ENCODE measurements at regions not wholly inside any gene's neighbourhood (a gene's known extent, or its start where the extent isn't known, plus 50 kb on each side); places are given as distances from the start of the nearest gene placed in this dataset.

- TF ChIP-seq ZNF281 (CRISPR knock-in tag; IDR thresholded peaks at IDR 0.05) (no peak), ATF1 (CRISPR knock-in tag; IDR thresholded peaks at IDR 0.05) (no peak)
Measured at GRCh38 chr12:128098730-128099129, 168.2 kb upstream of the TMEM132C start (continued).

GRCh38 chr12:128103152-128103551, 163.8 kb upstream of the TMEM132C start:
- TF ChIP-seq NFYB (CRISPR knock-in tag; conservative IDR thresholded peaks at IDR 0.05; ENCODE audit: low read depth) = no peak
- no peak for TF ChIP-seq ETV6 (CRISPR knock-in tag; IDR thresholded peaks at IDR 0.05)
- no peak for TF ChIP-seq PREB (CRISPR knock-in tag; IDR thresholded peaks at IDR 0.05; ENCODE audit: borderline replicate concordance)
- no peak for TF ChIP-seq TCF7 (CRISPR knock-in tag; IDR thresholded peaks at IDR 0.05; ENCODE audit: low read depth)
- TF ChIP-seq NR3C1 (CRISPR knock-in tag; conservative IDR thresholded peaks at IDR 0.05; ENCODE audit: low read depth) = no peak
- no peak for TF ChIP-seq FOXJ3 (CRISPR knock-in tag; IDR thresholded peaks at IDR 0.05; ENCODE audit: borderline replicate concordance)
- TF ChIP-seq ESRRA (CRISPR knock-in tag; IDR thresholded peaks at IDR 0.05; ENCODE audit: borderline replicate concordance) = no peak
- TF ChIP-seq NR2C2 (CRISPR knock-in tag; IDR thresholded peaks at IDR 0.05) = no peak
- no peak for TF ChIP-seq GTF2I (CRISPR knock-in tag; conservative IDR thresholded peaks at IDR 0.05)
- no peak for TF ChIP-seq SOX15 (CRISPR knock-in tag; IDR thresholded peaks at IDR 0.05)
- Mint-ChIP-seq H3K4me1 (no peaks in the 10 kb centered on the region), H3K27me3 (ENCODE audit: low read depth) (peaks cover 12% of the 10 kb centered on the region), H3K9me3 (peaks cover 74% of the 10 kb centered on the region), H3K27ac (no peak overlapping the region), H3K4me3 (no peak overlapping the region), H3K36me3 (peaks cover 70% of the 10 kb centered on the region)
- ChIA-PET POLR2A (no interaction called here), CTCF (no interaction called here)
- ATAC-seq (no peak), DNase-seq (ENCODE audit: low spot score) (no peak)

GRCh38 chr12:128109236-128109635, 157.7 kb upstream of the TMEM132C start:
- POLR2A ChIA-PET = no interaction called here
- Mint-ChIP-seq H3K4me1 (no peaks in the 10 kb centered on the region), H3K36me3 (peaks cover 63% of the 10 kb centered on the region), H3K27ac (no peak overlapping the region), H3K9me3 (peaks cover 69% of the 10 kb centered on the region), H3K27me3 (ENCODE audit: low read depth) (peaks cover 9% of the 10 kb centered on the region), H3K4me3 (no peak overlapping the region)
- TF ChIP-seq ZNF317 (CRISPR knock-in tag; IDR thresholded peaks at IDR 0.05; ENCODE audit: borderline replicate concordance, low read depth) (no peak), SMAD3 (CRISPR knock-in tag; IDR thresholded peaks at IDR 0.05; ENCODE audit: borderline replicate concordance) (no peak), ZNF671 (CRISPR knock-in tag; IDR thresholded peaks at IDR 0.05) (no peak), MYBL2 (CRISPR knock-in tag; IDR thresholded peaks at IDR 0.05) (no peak), AFF4 (CRISPR knock-in tag; IDR thresholded peaks at IDR 0.05; ENCODE audit: borderline replicate concordance) (no peak), MLX (CRISPR knock-in tag; IDR thresholded peaks at IDR 0.05) (no peak), GABPB1 (CRISPR knock-in tag; IDR thresholded peaks at IDR 0.05) (no peak), NFE2L1 (CRISPR knock-in tag; IDR thresholded peaks at IDR 0.05) (no peak), ZNF425 (CRISPR knock-in tag; conservative IDR thresholded peaks at IDR 0.05) (no peak), CDX4 (CRISPR knock-in tag; IDR thresholded peaks at IDR 0.05; ENCODE audit: borderline replicate concordance) (no peak), ZBTB21 (CRISPR knock-in tag; IDR thresholded peaks at IDR 0.05; ENCODE audit: borderline replicate concordance) (no peak), ESRRA (CRISPR knock-in tag; IDR thresholded peaks at IDR 0.05; ENCODE audit: borderline replicate concordance) (no peak)
- DNase-seq (ENCODE audit: low spot score) (no peak), ATAC-seq (no peak)
- CTCF ChIA-PET = no interaction called here
